Endothelial cell (in vitro differentiated cells): ENCODE measurements at regions not wholly inside any gene's neighbourhood (a gene's known extent, or its start where the extent isn't known, plus 50 kb on each side); places are given as distances from the start of the nearest gene placed in this dataset.

Experiments
- DNase-seq: peaks from one replicate; pipeline ENCODE4 v3.0.0; 2021; ENCODE audit warnings: low spot score
- H3K27ac Mint-ChIP-seq: one replicate; pipeline ENCODE4 v1.8.0; 2021; ENCODE audit warnings: mixed read lengths, inconsistent platforms; ENCODE audit not compliant: unreplicated experiment
- H3K27me3 Mint-ChIP-seq: one replicate; pipeline ENCODE4 v1.8.0; 2021; ENCODE audit warnings: mild to moderate bottlenecking, moderate library complexity, mixed read lengths, inconsistent platforms; ENCODE audit not compliant: unreplicated experiment
- H3K36me3 Mint-ChIP-seq: one replicate; pipeline ENCODE4 v1.8.0; 2021; ENCODE audit warnings: mild to moderate bottlenecking, low read depth, mixed read lengths, inconsistent platforms; ENCODE audit not compliant: unreplicated experiment
- H3K4me1 Mint-ChIP-seq: one replicate; pipeline ENCODE4 v1.8.0; 2021; ENCODE audit warnings: mild to moderate bottlenecking, mixed read lengths, inconsistent platforms; ENCODE audit not compliant: unreplicated experiment
- H3K4me3 Mint-ChIP-seq: one replicate; pipeline ENCODE4 v1.8.0; 2021; ENCODE audit warnings: mild to moderate bottlenecking, mixed read lengths, inconsistent platforms; ENCODE audit not compliant: unreplicated experiment
- H3K9me3 Mint-ChIP-seq: one replicate; pipeline ENCODE4 v1.8.0; 2021; ENCODE audit warnings: mixed read lengths, inconsistent platforms; ENCODE audit not compliant: unreplicated experiment
- TF ChIP-seq, protein P1 (sequence below): fragments of 200-600 bp; sonication (generic); IDR thresholded peaks from one replicate; pipeline ENCODE4 v1.5.0; 2021; ENCODE audit warnings: antibody characterized with exemption; ENCODE audit not compliant: unreplicated experiment

- no peaks in the 10 kb centered on the region for H3K36me3 Mint-ChIP-seq
- H3K4me3 Mint-ChIP-seq, result no peak overlapping the region
- no peak for DNase-seq
- H3K4me1 Mint-ChIP-seq, result no peaks in the 10 kb centered on the region
- H3K27ac Mint-ChIP-seq, result peak overlapping the region; percentile 17
- H3K9me3 Mint-ChIP-seq, result peaks cover 5% of the 10 kb centered on the region
- H3K27me3 Mint-ChIP-seq, result peaks cover 1% of the 10 kb centered on the region
- TF ChIP-seq, protein P1, sequence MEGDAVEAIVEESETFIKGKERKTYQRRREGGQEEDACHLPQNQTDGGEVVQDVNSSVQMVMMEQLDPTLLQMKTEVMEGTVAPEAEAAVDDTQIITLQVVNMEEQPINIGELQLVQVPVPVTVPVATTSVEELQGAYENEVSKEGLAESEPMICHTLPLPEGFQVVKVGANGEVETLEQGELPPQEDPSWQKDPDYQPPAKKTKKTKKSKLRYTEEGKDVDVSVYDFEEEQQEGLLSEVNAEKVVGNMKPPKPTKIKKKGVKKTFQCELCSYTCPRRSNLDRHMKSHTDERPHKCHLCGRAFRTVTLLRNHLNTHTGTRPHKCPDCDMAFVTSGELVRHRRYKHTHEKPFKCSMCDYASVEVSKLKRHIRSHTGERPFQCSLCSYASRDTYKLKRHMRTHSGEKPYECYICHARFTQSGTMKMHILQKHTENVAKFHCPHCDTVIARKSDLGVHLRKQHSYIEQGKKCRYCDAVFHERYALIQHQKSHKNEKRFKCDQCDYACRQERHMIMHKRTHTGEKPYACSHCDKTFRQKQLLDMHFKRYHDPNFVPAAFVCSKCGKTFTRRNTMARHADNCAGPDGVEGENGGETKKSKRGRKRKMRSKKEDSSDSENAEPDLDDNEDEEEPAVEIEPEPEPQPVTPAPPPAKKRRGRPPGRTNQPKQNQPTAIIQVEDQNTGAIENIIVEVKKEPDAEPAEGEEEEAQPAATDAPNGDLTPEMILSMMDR, result no peak
These were observed 900.3 kb downstream of the CCSER2 start for GRCh38 chr10:85228726-85229125.

- Mint-ChIP-seq H3K9me3 (peaks cover 4% of the 10 kb centered on the region), H3K4me3 (no peak overlapping the region), H3K27me3 (peaks cover 4% of the 10 kb centered on the region)
These were observed 903.3 kb downstream of the CCSER2 start for GRCh38 chr10:85231534-85232270.

GRCh38 chr10:85235258-85235657, 906.9 kb downstream of the CCSER2 start:
- no peaks in the 10 kb centered on the region for H3K9me3 Mint-ChIP-seq
- no peak overlapping the region for H3K4me3 Mint-ChIP-seq
- H3K27ac Mint-ChIP-seq, result no peak overlapping the region
- H3K27me3 Mint-ChIP-seq, result peaks cover 7% of the 10 kb centered on the region
- TF ChIP-seq, protein P1, result no peak
- no peak for DNase-seq
- no peaks in the 10 kb centered on the region for H3K4me1 Mint-ChIP-seq
- no peaks in the 10 kb centered on the region for H3K36me3 Mint-ChIP-seq

More at GRCh38 chr10:85231534-85232270, 903.3 kb downstream of the CCSER2 start:
- H3K36me3 Mint-ChIP-seq, result no peaks in the 10 kb centered on the region
- H3K27ac Mint-ChIP-seq, result no peak overlapping the region
- H3K4me1 Mint-ChIP-seq, result no peaks in the 10 kb centered on the region
- no peak for DNase-seq
- TF ChIP-seq, protein P1, result no peak

DNA sequence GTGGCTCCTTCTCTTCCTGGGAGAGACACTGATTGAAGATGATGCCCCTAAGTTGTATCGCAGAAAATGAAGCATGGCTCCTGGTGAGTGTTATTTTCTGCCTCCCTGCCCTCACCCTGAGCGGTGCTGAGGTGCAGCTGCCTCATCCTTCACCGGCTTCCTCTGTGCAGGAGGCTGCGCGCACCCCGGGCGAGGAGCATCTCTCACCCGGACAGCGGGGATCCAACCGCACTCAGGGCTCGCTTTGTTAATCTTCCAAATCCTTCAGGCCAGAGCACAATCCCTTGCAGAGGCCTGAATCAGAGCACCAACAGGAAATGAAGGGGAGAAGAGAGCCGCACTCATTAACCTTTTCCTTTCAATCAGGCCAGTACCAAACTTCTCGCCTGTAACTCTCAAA, 910.3 kb downstream of the CCSER2 start:
- Mint-ChIP-seq H3K27me3 (peaks cover 7% of the 10 kb centered on the region), H3K27ac (no peak overlapping the region), H3K4me3 (no peak overlapping the region), H3K4me1 (no peaks in the 10 kb centered on the region), H3K36me3 (no peaks in the 10 kb centered on the region), H3K9me3 (no peaks in the 10 kb centered on the region)
- DNase-seq, result no peak
- TF ChIP-seq, protein P1, result no peak

- no peak overlapping the region for H3K27ac Mint-ChIP-seq
- H3K27me3 Mint-ChIP-seq, result peaks cover 2% of the 10 kb centered on the region
- peaks cover 6% of the 10 kb centered on the region for H3K9me3 Mint-ChIP-seq
- DNase-seq, result no peak
- TF ChIP-seq, protein P1, result no peak
- no peaks in the 10 kb centered on the region for H3K4me1 Mint-ChIP-seq
- H3K4me3 Mint-ChIP-seq, result no peak overlapping the region
- no peaks in the 10 kb centered on the region for H3K36me3 Mint-ChIP-seq
These were observed 921.9 kb downstream of the CCSER2 start for GRCh38 chr10:85250304-85250703.
